ENCODE measurements at regions not wholly inside any gene's neighbourhood (a gene's known extent, or its start where the extent isn't known, plus 50 kb on each side); places are given as distances from the start of the nearest gene placed in this dataset.

- TF ChIP-seq POLR2AphosphoS5 (IDR thresholded peaks at IDR 0.05; ENCODE audit: low read depth, low read length) (no peak), POU2F2 (IDR thresholded peaks at IDR 0.05; ENCODE audit: low read depth, low read length) (no peak), POLR2A (IDR thresholded peaks at IDR 0.05; ENCODE audit: low read depth, low read length) (no peak), TAF1 (IDR thresholded peaks at IDR 0.05; ENCODE audit: low read depth, low read length) (no peak)
These were observed 157.9 kb upstream of the MLN start for GRCh38 chr6:33961691-33962090.
